Stimulated activated CD4-positive, alpha-beta T cell treated with anti-CD3 and anti-CD28 coated beads, Interleukin-15, amount 100 ng/mL, for 1 hour (primary cell): ENCODE measurements at regions not wholly inside any gene's neighbourhood (a gene's known extent, or its start where the extent isn't known, plus 50 kb on each side); places are given as distances from the start of the nearest gene placed in this dataset.
"Not testable (repeated sequence)": the region's sequence is repeated elsewhere in the genome, so short reads cannot be mapped to it uniquely, and the experiment has no call there.

Experiments
- DNase-seq, 2 donors: peaks; one replicate each; pipeline ENCODE4 v3.0.0-alpha.2; 2020; ENCODE audit warnings: low read depth in 1 of 2, low spot score in 1 of 2

- DNase-seq, result no peak
Measured at GRCh38 chr6:26173836-26174145, 86.6 kb downstream of the HFE start.

DNA sequence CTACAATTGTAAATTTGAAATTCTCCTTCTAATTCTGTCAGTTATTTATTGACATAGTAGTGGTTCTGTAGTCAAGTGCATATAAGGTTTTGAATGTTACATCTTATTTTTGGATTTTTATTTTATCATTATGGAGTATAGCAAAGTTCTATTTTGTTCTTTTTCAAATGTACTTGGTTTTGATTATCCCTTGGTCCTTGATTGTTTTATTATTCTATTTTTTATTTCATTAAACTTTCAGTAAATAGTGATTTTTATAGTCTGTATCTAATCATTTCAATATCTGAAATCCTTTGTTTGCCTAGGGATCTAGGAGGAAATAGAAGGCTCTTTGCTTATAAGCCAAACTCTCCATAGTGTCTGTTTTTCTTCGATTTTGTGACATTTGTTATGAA is 87.8 kb downstream of the HFE start:
- no peak for DNase-seq

DNA sequence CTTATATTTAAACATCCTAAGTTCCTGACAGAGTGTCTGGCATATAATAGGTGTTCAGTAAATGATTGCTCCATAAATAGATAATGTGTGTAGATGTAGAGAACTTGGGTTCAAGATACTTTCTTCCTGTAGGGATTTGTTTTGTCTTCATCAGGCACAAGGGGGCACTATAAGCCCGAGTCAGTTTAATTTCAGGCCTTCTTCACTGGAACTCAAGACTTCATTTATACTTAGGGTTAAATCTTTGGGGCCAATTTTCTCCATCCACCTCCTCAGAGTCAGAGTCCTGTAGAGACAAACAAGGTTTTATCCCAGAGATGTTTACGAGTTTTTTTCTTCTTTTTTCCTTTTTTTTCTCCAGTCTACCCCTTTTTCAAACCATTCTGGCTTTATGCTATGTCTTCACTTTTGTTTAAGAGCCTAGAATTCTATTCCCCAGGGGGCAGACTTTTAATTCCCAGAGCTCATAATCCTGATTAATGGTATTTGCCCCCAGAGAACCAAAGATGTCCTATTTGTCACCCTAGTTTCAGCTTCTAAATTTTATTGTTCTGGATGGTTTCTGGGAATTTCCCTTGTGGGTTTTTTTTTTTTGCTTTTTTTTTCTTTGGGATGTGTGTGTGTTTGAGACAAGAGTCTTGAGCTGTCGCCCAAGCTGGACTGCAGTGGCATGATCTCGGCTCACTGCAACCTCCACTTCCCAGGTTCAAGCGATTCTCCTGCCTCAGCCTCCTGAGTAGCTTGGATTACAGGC is 88.4 kb downstream of the HFE start:
- no peak for DNase-seq

- DNase-seq, result no peak
Measured at GRCh38 chr6:26179675-26180074, 92.4 kb downstream of the HFE start.

GRCh38 chr6:26180346-26180745 is 93.1 kb downstream of the HFE start:
- DNase-seq, result no peak

DNA sequence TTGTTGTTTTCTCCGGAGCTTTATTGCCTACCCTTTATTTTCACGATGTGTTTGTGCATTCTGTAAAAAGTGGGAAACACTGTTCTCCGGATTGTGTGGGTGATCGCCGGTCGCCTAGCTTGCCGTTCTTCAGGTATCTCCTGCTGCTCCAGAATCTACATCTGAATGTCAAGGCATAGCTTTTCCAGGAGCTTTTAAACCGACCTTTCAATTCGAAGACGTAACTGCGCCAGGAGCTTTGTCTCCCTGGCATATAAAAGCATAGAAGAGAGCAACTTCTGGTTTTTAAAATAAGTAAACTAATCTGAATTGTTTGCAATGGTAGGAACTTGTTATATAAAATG is 96.0 kb downstream of the HFE start:
- DNase-seq, result no peak

DNA sequence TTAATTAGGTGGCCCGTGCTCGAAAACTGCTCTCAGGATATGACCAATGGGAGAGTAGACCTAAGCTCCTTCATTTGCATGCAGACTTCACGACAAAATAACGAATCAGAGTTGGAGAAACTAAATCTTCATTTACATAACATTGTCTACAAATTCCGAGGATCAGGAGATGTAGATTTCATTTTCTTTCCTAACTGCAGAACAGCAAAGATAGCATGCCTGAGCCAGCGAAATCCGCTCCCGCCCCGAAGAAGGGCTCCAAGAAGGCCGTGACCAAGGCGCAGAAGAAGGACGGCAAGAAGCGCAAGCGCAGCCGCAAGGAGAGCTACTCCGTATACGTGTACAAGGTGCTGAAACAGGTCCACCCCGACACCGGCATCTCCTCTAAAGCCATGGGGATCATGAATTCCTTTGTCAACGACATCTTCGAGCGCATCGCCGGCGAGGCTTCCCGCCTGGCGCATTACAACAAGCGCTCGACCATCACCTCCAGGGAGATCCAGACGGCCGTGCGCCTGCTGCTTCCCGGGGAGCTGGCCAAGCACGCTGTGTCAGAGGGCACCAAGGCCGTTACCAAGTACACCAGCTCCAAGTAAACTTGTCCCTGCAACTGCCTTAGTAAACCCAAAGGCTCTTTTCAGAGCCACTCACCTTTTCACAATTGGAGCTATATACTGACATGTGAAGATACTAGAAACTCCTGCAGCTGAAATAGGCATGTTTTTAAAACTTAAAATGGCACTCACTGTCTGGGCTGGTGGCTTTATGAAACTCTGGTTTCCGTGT is 96.5 kb downstream of the HFE start:
- peak; percentile 30 to 33 for DNase-seq

DNA sequence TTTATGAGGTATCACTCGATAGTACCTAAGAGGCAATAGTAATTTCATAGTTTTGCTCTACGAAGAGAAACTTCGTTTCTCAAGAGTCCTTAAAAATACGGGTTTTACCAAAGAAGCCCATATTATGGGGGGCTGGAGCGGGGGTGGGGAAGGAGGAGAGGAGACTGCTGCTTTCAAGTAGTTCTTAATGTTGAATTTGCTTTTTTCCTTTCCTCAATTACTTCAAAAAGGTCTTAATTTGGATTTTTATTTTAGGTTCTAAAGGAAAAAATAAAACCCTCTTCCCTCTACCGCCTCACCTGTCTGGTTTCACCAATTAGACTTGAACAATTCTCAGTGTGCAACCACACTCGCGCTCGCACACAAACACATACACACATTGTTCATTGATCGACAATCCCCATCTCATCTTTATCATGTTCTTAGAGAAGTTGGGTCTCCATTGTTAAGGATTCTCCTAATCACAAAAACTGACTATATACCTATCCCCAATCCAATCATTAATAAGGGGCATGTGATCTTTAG is 97.2 kb downstream of the HFE start:
- DNase-seq, result no peak

DNA sequence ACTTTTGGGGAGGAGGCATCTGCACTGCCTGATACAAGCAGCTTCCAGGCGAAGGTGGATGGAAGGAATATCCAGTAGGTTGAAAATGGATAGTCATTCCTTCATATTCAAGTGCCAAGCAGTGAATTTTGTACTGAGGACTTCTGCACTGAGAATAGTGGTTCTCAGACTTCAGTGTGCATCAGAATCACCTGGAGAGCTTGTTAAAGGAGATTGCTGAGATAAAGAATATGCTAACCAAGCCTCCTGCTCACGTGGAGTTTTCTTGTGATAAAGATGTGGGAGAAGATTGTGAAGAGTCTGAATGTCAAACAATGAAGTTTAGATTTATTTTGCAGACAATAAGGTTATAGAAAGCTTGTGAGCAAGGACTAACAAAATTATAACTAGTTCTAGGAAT is 97.8 kb downstream of the HFE start:
- DNase-seq, result no peak

- no peak for DNase-seq
Measured at GRCh38 chr6:26185802-26186201, 98.6 kb downstream of the HFE start.

DNA sequence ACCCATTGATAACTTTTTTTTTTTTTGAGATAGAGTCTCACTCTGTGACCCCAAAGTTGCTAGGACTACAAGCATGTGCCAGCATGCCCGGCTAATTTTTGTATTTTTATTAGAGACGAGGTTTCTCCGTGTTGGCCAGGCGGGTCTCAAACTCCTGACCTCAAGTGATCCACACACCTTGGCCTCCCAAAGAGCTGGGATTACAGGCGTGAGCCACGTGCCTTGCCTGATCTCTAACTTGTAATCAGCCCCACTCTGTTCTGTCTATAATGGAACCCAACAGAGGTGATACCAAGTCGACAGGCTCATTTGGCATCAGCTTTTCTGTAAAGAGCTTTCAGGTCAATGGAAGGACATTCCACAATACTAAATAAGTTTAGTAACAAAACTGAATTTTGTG is 99.4 kb downstream of the HFE start:
- no peak for DNase-seq

GRCh38 chr6:26187292-26187691 is 100.1 kb downstream of the HFE start:
- no peak for DNase-seq

- DNase-seq, result no peak
Measured at GRCh38 chr6:26187981-26188635, 100.9 kb downstream of the HFE start.

GRCh38 chr6:26191512-26191911 is 104.3 kb downstream of the HFE start:
- not testable (repeated sequence) for DNase-seq

DNA sequence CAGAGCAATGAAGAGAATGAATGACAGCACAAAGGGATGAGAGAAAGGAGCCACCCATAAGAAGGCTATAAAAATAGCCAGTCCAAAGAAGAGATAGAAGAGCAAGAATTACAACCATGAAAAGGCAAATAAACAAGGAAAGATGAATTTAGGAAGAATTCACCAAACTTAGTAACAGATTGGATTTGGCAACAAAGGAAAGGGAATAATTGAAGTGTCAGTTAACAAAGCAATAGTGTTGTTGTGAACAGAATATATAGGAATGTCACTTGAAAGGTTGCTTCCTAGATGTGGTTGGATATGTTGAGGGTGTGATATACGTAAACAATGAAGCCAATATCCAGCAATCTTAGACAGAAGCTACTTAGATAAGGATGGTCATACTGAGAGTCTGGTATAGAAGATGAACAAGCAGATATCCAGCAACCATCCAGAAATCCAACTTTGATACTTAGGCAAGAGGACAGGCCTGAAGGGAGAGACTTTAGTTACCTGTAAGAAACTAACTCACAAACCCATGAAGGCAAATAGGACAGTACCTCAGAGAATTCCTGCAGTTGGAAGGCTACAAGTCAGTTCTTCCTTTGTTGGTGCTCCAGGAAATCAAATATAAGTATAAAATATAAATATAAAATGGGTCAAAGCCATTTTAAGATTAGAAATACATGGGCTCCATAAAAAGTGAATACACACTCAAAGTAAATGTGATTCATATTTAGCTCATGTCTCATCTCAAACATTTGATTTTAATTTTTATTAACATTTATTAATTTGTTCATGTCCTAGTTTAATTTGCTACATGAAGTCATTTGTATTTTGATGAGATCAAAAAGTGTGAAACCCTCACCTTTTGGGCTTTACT is 106.5 kb downstream of the HFE start:
- no peak for DNase-seq

DNA sequence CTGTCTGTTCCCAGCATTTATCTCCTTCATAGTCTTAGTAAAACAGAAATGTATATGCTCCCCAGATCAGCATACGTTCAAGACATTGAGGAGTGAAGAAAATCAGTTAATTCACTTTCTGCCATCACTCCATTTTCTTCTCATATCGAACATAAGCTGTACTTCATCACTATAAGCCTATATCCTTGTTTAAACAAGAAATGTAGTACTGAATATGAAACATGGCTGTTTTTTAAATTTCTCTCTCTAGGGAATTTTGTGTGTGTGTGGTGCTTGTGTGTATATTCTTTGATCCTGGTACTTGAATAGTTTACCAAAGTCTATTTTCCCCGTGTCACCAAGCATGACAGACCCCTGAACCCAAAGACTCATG is 107.1 kb downstream of the HFE start:
- DNase-seq, result no peak

DNA sequence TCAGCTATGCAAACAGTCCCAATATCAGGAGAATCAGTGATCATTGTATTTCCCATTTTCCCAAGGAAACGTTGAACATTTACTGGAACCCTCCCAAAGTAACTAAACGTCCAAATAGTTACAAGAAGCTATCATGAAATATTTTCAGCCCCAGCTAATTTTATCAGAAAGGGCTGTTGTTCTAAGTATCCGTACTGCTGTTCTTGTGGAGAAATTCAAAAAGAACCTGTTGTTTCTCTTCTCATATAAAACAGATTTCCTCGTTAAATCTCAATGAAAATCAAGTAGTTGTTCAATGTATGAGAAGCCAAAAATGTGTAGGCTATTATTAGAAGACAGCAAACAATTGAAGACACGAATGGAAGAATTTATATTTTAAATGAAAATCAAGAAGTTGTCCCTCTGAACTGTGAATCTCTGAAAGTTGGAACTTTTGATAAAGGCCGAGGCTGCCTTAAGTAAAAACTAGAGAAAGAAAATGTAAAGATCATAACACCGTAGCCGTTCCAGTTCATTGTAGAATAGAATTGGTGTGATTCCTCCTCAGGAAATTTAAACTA is 107.7 kb downstream of the HFE start:
- no peak for DNase-seq

- peak; percentile 60 to 62 for DNase-seq
Measured at GRCh38 chr6:26195376-26195923, 108.2 kb downstream of the HFE start.

DNA sequence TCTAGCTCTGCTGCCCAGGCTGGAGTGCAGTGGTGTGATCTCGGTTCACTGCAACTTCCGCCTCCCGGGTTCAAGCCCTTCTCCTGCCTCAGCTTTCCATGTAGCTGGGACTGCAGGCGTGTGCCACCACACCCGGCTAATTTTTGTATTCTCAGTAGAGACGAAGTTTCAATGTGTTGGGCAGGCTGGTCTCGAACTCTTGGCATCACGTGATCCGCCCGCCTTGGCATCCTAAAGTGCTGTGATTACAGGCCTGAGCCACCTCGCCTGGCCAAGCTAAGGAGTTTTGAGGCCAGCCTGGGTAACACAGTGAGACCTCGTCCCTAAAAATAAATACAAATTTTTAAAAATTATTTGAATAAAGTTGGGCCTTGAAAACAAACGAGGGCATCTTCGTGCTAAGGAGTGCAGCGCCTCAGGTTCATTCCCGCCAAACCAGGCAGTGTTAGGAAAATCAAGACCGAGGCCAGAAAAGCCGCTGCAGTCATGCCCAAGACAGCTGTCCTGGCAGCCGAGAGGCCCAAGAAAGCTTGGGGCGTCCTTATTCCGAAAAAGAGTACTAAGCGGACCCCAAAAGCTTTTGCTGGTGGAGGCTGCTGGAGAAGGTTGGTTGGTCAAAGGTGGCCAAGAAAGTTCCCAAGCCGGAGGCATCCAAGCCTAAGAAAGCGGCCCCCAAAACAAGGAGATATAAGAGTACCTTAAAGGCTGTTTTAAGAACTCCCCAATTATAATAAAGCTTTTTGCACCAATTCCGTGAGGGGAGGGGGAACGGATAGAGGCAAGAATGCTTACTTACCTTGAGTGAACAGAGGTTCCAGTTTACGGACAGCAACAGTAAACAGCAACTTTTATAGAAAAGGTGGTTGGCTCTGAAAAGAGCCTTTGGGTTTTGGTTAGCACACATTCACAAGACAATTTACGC is 109.0 kb downstream of the HFE start:
- DNase-seq, result no peak
